Progenitor cell of endocrine pancreas (in vitro differentiated cells): ENCODE measurements at regions not wholly inside any gene's neighbourhood (a gene's known extent, or its start where the extent isn't known, plus 50 kb on each side); places are given as distances from the start of the nearest gene placed in this dataset.

Experiments used
- DNase-seq: peaks from one replicate; pipeline ENCODE4 v3.0.0; 2021; ENCODE audit warnings: low spot score; ENCODE audit not compliant: unreplicated experiment
- H3K27ac Mint-ChIP-seq: 2 replicates; pipeline ENCODE4 v1.8.0; 2021; ENCODE audit warnings: mild to moderate bottlenecking, moderate library complexity, mixed read lengths
- H3K27me3 Mint-ChIP-seq: 2 replicates; pipeline ENCODE4 v1.8.0; 2021; ENCODE audit warnings: mixed read lengths
- H3K36me3 Mint-ChIP-seq: 2 replicates; pipeline ENCODE4 v1.8.0; 2022; ENCODE audit warnings: mixed read lengths; ENCODE audit not compliant: insufficient read depth
- H3K4me1 Mint-ChIP-seq: 2 replicates; pipeline ENCODE4 v1.8.0; 2021; ENCODE audit warnings: low read depth, mixed read lengths
- H3K4me3 Mint-ChIP-seq: 2 replicates; pipeline ENCODE4 v1.8.0; 2021; ENCODE audit warnings: low read depth, mild to moderate bottlenecking, moderate library complexity, mixed read lengths
- H3K9me3 Mint-ChIP-seq: 2 replicates; pipeline ENCODE4 v1.8.0; 2021; ENCODE audit warnings: low read depth, mixed read lengths
- CTCF ChIP-seq: fragments of 200-600 bp; sonication (generic); IDR thresholded peaks from one replicate; pipeline ENCODE4 v1.5.0; 2021; ENCODE audit warnings: antibody characterized with exemption, mild to moderate bottlenecking; ENCODE audit not compliant: unreplicated experiment

GRCh38 chr4:56213543-56213942, 173.7 kb downstream of the AASDH start:
- Mint-ChIP-seq H3K4me3 (no peak overlapping the region), H3K36me3 (peaks cover 25% of the 10 kb centered on the region), H3K9me3 (peaks cover 3% of the 10 kb centered on the region), H3K4me1 (peaks cover 23% of the 10 kb centered on the region), H3K27me3 (no peaks in the 10 kb centered on the region), H3K27ac (no peak overlapping the region)
- DNase-seq, result no peak
- no peak for TF ChIP-seq CTCF

DNA sequence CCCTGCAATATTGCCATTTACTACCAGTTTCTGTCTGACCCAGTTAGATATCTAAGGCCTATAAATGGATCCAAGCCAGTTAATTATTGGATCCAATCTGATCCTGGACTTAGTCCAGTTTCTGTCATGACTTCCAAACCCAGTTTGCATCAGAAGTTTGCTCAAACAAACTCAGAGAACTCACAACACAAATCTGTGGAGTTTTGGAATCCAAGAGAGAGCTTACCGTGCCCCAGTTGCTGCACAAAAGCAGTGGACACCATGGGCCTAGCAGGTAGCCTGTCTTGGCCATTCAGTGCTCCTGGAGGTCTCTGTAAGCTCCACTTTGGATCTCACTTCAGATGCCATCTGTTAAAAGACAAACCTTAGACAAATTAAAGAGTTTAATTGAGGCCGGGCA, 174.5 kb downstream of the AASDH start:
- Mint-ChIP-seq H3K4me3 (no peak overlapping the region), H3K36me3 (peaks cover 25% of the 10 kb centered on the region), H3K9me3 (peaks cover 3% of the 10 kb centered on the region), H3K27ac (no peak overlapping the region), H3K4me1 (peaks cover 18% of the 10 kb centered on the region), H3K27me3 (no peaks in the 10 kb centered on the region)
- no peak for TF ChIP-seq CTCF
- no peak for DNase-seq

DNA sequence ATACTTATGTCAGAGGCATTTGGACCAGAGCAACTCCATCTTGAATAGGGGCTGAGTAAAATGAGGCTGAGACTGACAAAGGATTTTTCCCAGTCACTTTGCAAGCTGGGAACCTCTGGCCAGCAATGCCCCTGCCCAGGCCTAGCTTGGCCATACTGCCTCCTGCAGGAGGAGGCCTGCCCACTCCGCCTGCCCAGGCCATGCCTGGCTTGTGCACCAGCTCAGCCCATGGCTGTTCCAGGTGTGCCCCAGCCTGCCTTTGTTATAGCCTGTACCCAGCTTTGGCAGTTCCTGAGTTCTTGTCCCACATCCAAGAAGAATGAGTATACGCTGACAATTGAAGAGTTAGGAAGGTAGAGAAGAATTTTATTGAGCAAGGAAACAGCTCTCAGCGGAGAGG, 176.1 kb downstream of the AASDH start:
- Mint-ChIP-seq H3K4me1 (peaks cover 7% of the 10 kb centered on the region), H3K27ac (no peak overlapping the region), H3K36me3 (peaks cover 25% of the 10 kb centered on the region), H3K9me3 (peaks cover 3% of the 10 kb centered on the region), H3K4me3 (no peak overlapping the region), H3K27me3 (no peaks in the 10 kb centered on the region)
- DNase-seq, result no peak
- no peak for TF ChIP-seq CTCF

DNA sequence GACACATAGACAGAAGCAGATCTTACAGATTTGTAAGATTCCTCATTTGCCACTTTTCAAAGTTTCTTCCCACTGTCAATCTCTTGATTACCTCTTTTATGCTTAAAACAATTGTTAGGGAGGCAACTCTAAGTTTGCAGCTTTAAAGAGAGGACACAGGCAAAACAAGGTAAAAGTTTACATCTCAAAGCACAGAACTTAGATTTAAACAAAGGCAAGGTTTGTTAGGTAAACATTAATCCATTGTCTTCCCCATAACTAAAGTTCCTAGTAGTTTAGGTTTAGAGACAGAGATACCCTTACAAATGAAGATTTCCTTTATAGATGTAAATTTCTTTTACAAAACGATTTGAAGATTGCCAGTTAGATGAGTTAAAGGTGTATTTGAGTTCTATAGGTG, 176.9 kb downstream of the AASDH start:
- H3K27me3 Mint-ChIP-seq, result no peaks in the 10 kb centered on the region

DNA sequence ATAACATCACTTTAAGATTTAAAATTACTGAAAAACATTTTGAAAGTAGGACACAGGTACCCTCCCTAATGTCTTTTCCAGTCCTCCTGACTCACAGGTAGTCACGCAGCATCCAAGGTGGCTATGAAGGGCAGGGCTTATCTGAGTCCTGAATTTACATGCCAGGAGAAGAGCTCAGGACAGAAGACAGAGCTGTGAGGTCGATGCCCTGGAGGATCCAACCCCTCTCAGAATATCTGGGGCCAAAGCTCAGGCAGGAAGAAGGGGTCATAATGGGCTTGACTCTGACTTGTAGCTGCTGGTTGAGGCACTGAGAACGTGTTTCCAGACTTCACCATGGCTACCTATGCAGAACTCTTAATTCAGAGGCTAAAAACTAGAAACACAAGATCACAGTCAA, 177.5 kb downstream of the AASDH start:
- DNase-seq, result no peak
- no peak for TF ChIP-seq CTCF
- Mint-ChIP-seq H3K4me1 (no peaks in the 10 kb centered on the region), H3K36me3 (peaks cover 24% of the 10 kb centered on the region), H3K9me3 (peaks cover 3% of the 10 kb centered on the region), H3K27me3 (no peaks in the 10 kb centered on the region), H3K4me3 (no peak overlapping the region), H3K27ac (peak overlapping the region; percentile 60)

More for the DNA sequence above, 176.9 kb downstream of the AASDH start:
- TF ChIP-seq CTCF, result no peak
- peaks cover under 1% of the 10 kb centered on the region for H3K4me1 Mint-ChIP-seq
- DNase-seq, result no peak
- H3K27ac Mint-ChIP-seq, result no peak overlapping the region
- H3K9me3 Mint-ChIP-seq, result peaks cover 3% of the 10 kb centered on the region
- H3K4me3 Mint-ChIP-seq, result no peak overlapping the region
- peaks cover 24% of the 10 kb centered on the region for H3K36me3 Mint-ChIP-seq
